H9 (cell line): ENCODE measurements at regions not wholly inside any gene's neighbourhood (a gene's known extent, or its start where the extent isn't known, plus 50 kb on each side); places are given as distances from the start of the nearest gene placed in this dataset.

Experiments
- DNase-seq: peaks from one replicate; pipeline ENCODE4 v3.0.0-alpha.2; 2017
- H2AFZ ChIP-seq: one replicate; pipeline ENCODE4 v1.6.1; 2013; ENCODE audit warnings: mild to moderate bottlenecking, low read length, control low read depth, moderate library complexity
- H2AK5ac ChIP-seq: 2 replicates; pipeline ENCODE4 v1.6.1; 2013; ENCODE audit warnings: low read length, control low read depth, mixed read lengths; ENCODE audit not compliant: insufficient read length
- H2BK120ac ChIP-seq: one replicate; pipeline ENCODE4 v1.6.1; 2013; ENCODE audit warnings: low read depth, mild to moderate bottlenecking, low read length, control low read depth, inconsistent platforms; ENCODE audit not compliant: poor library complexity, severe bottlenecking
- H2BK12ac ChIP-seq: 2 replicates; pipeline ENCODE4 v1.6.1; 2013; ENCODE audit warnings: low read length, control low read depth, mixed read lengths, low read depth; ENCODE audit not compliant: insufficient read length
- H2BK15ac ChIP-seq: 2 replicates; pipeline ENCODE4 v1.6.1; 2013; ENCODE audit warnings: low read depth, low read length, control low read depth
- H2BK20ac ChIP-seq: one replicate; pipeline ENCODE4 v1.6.1; 2013; ENCODE audit warnings: low read depth, mild to moderate bottlenecking, low read length, control low read depth, inconsistent platforms; ENCODE audit not compliant: poor library complexity, severe bottlenecking
- H2BK5ac ChIP-seq: 2 replicates; pipeline ENCODE4 v1.6.1; 2013; ENCODE audit warnings: low read length, control low read depth, mixed read lengths; ENCODE audit not compliant: insufficient read length
- H3K14ac ChIP-seq: 2 replicates; pipeline ENCODE4 v1.6.1; 2013; ENCODE audit warnings: low read length, control low read depth; ENCODE audit not compliant: insufficient read depth
- H3K18ac ChIP-seq: 2 replicates; pipeline ENCODE4 v1.6.1; 2013; ENCODE audit warnings: low read depth, mild to moderate bottlenecking, mixed read lengths, low read length, control low read depth; ENCODE audit not compliant: insufficient read length
- H3K23ac ChIP-seq: 2 replicates; pipeline ENCODE4 v1.6.1; 2013; ENCODE audit warnings: low read length, control low read depth, mixed read lengths, low read depth; ENCODE audit not compliant: insufficient read length
- H3K23me2 ChIP-seq: 2 replicates; pipeline ENCODE4 v1.6.1; 2013; ENCODE audit warnings: low read depth, mild to moderate bottlenecking, mixed read lengths, low read length, control low read depth; ENCODE audit not compliant: insufficient read length, poor library complexity, severe bottlenecking
- H3K27ac ChIP-seq: 2 replicates; pipeline ENCODE4 v1.5.1; 2013; ENCODE audit warnings: low read length, control low read depth, mixed read lengths, low read depth; ENCODE audit not compliant: insufficient read length
- H3K27me3 ChIP-seq: 2 replicates; pipeline ENCODE4 v1.6.1; 2013; ENCODE audit warnings: low read length, control low read depth, inconsistent platforms; ENCODE audit not compliant: insufficient read depth
- H3K4ac ChIP-seq: 2 replicates; pipeline ENCODE4 v1.6.1; 2013; ENCODE audit warnings: low read depth, mild to moderate bottlenecking, control low read depth, inconsistent platforms, low read length, moderate library complexity
- H3K4me1 ChIP-seq: 2 replicates; pipeline ENCODE4 v1.6.1; 2013; ENCODE audit warnings: low read length, control low read depth, inconsistent platforms; ENCODE audit not compliant: insufficient read depth
- H3K4me2 ChIP-seq: 2 replicates; pipeline ENCODE4 v1.6.1; 2013; ENCODE audit warnings: low read length, control low read depth, mixed read lengths; ENCODE audit not compliant: insufficient read length, insufficient read depth
- H3K56ac ChIP-seq: 2 replicates; pipeline ENCODE4 v1.6.1; 2013; ENCODE audit warnings: low read depth, mild to moderate bottlenecking, mixed read lengths, low read length, control low read depth; ENCODE audit not compliant: insufficient read length
- H3K79me1 ChIP-seq: 2 replicates; pipeline ENCODE4 v1.6.1; 2013; ENCODE audit warnings: low read depth, mild to moderate bottlenecking, moderate library complexity, low read length, control low read depth, inconsistent platforms; ENCODE audit not compliant: insufficient read depth, poor library complexity, severe bottlenecking
- H3K79me2 ChIP-seq: 2 replicates; pipeline ENCODE4 v1.6.1; 2013; ENCODE audit warnings: low read length, control low read depth, inconsistent platforms; ENCODE audit not compliant: insufficient read depth
- H3K9ac ChIP-seq: 2 replicates; pipeline ENCODE4 v1.6.1; 2013; ENCODE audit warnings: low read length, control low read depth, mixed read lengths; ENCODE audit not compliant: insufficient read length; ENCODE audit errors: extremely low read depth
- H3K9me3 ChIP-seq: one replicate; pipeline ENCODE4 v1.6.1; 2013; ENCODE audit warnings: low read depth, low read length, inconsistent platforms; ENCODE audit not compliant: control insufficient read depth
- H3T11ph ChIP-seq: one replicate; pipeline ENCODE4 v1.6.1; 2013; ENCODE audit warnings: mild to moderate bottlenecking, low read length, control low read depth, inconsistent platforms
- H4K20me1 ChIP-seq: one replicate; pipeline ENCODE4 v1.6.1; 2013; ENCODE audit not compliant: control insufficient read depth, insufficient read length, insufficient read depth
- H4K5ac ChIP-seq: 2 replicates; pipeline ENCODE4 v1.6.1; 2013; ENCODE audit warnings: low read depth, mild to moderate bottlenecking, mixed read lengths, low read length, control low read depth; ENCODE audit not compliant: insufficient read length
- H4K8ac ChIP-seq: replicated peaks from 2 replicates; pipeline ENCODE4 v1.6.1; 2013; ENCODE audit warnings: low read length, control low read depth, mixed read lengths, low read depth; ENCODE audit not compliant: insufficient read length
- H4K91ac ChIP-seq: 2 replicates; pipeline ENCODE4 v1.6.1; 2013; ENCODE audit warnings: low read depth, mild to moderate bottlenecking, moderate library complexity, mixed read lengths, low read length, control low read depth; ENCODE audit not compliant: insufficient read length
- H3K27ac Mint-ChIP-seq, 3 experiments: 2 replicates in 2 of 3; 3 replicates in 1 of 3; pipeline ENCODE4 v1.8.0; 2020 to 2021; ENCODE audit warnings: mixed read lengths in 3 of 3, mild to moderate bottlenecking in 1 of 3, moderate library complexity in 1 of 3
- H3K27me3 Mint-ChIP-seq: 2 replicates; pipeline ENCODE4 v1.8.0; 2021; ENCODE audit warnings: low read depth, mild to moderate bottlenecking, moderate library complexity, mixed read lengths
- H3K36me3 Mint-ChIP-seq, 3 experiments: 2 replicates in 2 of 3; 3 replicates in 1 of 3; pipeline ENCODE4 v1.8.0; 2020 to 2021; ENCODE audit warnings: low read depth in 3 of 3, mixed read lengths in 3 of 3; ENCODE audit not compliant: insufficient read depth in 1 of 3
- H3K4me1 Mint-ChIP-seq, 2 experiments: 2 replicates each; pipeline ENCODE4 v1.8.0; 2020; ENCODE audit warnings: mixed read lengths in 2 of 2
- H3K4me3 Mint-ChIP-seq, 2 experiments: 2 replicates in 1 of 2; 3 replicates in 1 of 2; pipeline ENCODE4 v1.8.0; 2020 to 2021; ENCODE audit warnings: mild to moderate bottlenecking in 2 of 2, mixed read lengths in 2 of 2, moderate library complexity in 1 of 2
- H3K9me3 Mint-ChIP-seq, 2 experiments: 2 replicates in 1 of 2; 3 replicates in 1 of 2; pipeline ENCODE4 v1.8.0; 2020; ENCODE audit warnings: mild to moderate bottlenecking in 2 of 2, mixed read lengths in 2 of 2, moderate library complexity in 1 of 2
- WGBS: extraction: QIAGEN DNeasy Blood & Tissue Kit; methylation state at CpG from one replicate; pipeline ENCODE4 v1.1.7; 2013; ENCODE audit warnings: missing lambda C conversion rate, low lambda C conversion rate, mixed read lengths; ENCODE audit not compliant: insufficient read length; ENCODE audit errors: extremely low coverage; 5-methylcytosine and 5-hydroxymethylcytosine counted together
- TF ChIP-seq, protein P1 (sequence below): fragments of 200-600 bp; sonication (generic); conservative IDR thresholded peaks from 3 replicates; pipeline ENCODE4 v1.8.0; 2021; ENCODE audit warnings: antibody characterized with exemption, mild to moderate bottlenecking

DNA sequence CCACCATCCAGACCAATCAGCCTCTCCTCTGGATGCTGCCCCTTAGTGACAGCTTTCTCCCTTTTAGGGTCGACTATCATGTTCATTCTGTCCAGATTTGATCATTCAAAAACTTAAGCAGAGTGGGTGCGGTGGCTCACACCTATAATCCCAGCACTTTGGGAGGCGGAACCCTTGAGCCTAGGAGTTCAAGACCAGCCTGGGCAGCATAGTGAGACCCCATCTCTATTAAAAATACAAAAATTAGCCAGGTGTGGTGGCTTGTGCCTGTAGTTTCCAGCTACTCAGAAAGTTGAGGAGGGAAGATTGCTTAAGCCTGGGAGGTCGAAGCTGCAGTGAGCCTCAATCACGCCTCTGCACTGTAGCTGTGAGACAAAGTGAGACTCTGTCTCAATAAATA, 68.3 kb upstream of the ZCCHC2 start:
- H3K79me2 ChIP-seq, result no peaks in the 10 kb centered on the region
- H4K91ac ChIP-seq, result no peak overlapping the region
- H3K23me2 ChIP-seq, result no peaks in the 10 kb centered on the region
- H2BK20ac ChIP-seq, result no peak overlapping the region
- no peak overlapping the region for H3K14ac ChIP-seq
- H3K23ac ChIP-seq, result no peak overlapping the region
- no peaks in the 10 kb centered on the region for H3K9me3 ChIP-seq
- Mint-ChIP-seq H3K9me3 (no peaks in the 10 kb centered on the region), H3K36me3 (peaks cover 0 to 2% (median 0%) of the 10 kb centered on the region in 3 experiments; a peak in 1 of 7 replicates), H3K4me1 (peaks cover 29 to 34% of the 10 kb centered on the region in 2 experiments), H3K27me3 (no peaks in the 10 kb centered on the region), H3K27ac (no peak overlapping the region), H3K4me3 (no peak overlapping the region)
- no peak for DNase-seq
- no peak overlapping the region for H4K5ac ChIP-seq
- no peak overlapping the region for H4K8ac ChIP-seq
- H2BK5ac ChIP-seq, result no peak overlapping the region
- no peaks in the 10 kb centered on the region for H4K20me1 ChIP-seq
- H3T11ph ChIP-seq, result no peak overlapping the region
- H3K79me1 ChIP-seq, result no peaks in the 10 kb centered on the region
- H2AFZ ChIP-seq, result no peak overlapping the region
- WGBS, result no CpG with 5 or more reads among the region's 5 CpGs
- H2BK120ac ChIP-seq, result no peak overlapping the region
- peaks cover 5% of the 10 kb centered on the region; the same call in 1 of the 2 replicates for H3K4me1 ChIP-seq
- no peak overlapping the region for H3K18ac ChIP-seq
- H2BK12ac ChIP-seq, result no peak overlapping the region
- no peak overlapping the region for H3K9ac ChIP-seq
- H3K56ac ChIP-seq, result no peak overlapping the region
- no peak overlapping the region for H2BK15ac ChIP-seq
- H2AK5ac ChIP-seq, result no peak overlapping the region
- H3K4me2 ChIP-seq, result no peak overlapping the region
- H3K4ac ChIP-seq, result no peak overlapping the region
- no peak overlapping the region for H3K27ac ChIP-seq
- TF ChIP-seq, protein P1, sequence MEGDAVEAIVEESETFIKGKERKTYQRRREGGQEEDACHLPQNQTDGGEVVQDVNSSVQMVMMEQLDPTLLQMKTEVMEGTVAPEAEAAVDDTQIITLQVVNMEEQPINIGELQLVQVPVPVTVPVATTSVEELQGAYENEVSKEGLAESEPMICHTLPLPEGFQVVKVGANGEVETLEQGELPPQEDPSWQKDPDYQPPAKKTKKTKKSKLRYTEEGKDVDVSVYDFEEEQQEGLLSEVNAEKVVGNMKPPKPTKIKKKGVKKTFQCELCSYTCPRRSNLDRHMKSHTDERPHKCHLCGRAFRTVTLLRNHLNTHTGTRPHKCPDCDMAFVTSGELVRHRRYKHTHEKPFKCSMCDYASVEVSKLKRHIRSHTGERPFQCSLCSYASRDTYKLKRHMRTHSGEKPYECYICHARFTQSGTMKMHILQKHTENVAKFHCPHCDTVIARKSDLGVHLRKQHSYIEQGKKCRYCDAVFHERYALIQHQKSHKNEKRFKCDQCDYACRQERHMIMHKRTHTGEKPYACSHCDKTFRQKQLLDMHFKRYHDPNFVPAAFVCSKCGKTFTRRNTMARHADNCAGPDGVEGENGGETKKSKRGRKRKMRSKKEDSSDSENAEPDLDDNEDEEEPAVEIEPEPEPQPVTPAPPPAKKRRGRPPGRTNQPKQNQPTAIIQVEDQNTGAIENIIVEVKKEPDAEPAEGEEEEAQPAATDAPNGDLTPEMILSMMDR, result no peak
- no peaks in the 10 kb centered on the region for H3K27me3 ChIP-seq
